Retinal pigment epithelial cell (primary cell): ENCODE measurements at regions not wholly inside any gene's neighbourhood (a gene's known extent, or its start where the extent isn't known, plus 50 kb on each side); places are given as distances from the start of the nearest gene placed in this dataset.
"Not testable (repeated sequence)": the region's sequence is repeated elsewhere in the genome, so short reads cannot be mapped to it uniquely, and the experiment has no call there.

Experiments
- DNase-seq: peaks from one replicate; pipeline ENCODE4 v3.0.0-alpha.2; 2010; ENCODE audit warnings: low read depth
- H3K4me3 ChIP-seq: 2 replicates; pipeline ENCODE4 v1.5.1; 2011; ENCODE audit warnings: mild to moderate bottlenecking, low read length, control low read depth, moderate library complexity
- TF ChIP-seq, protein P1 (sequence below): conservative IDR thresholded peaks from 2 replicates; pipeline ENCODE4 v1.5.1; 2011; ENCODE audit warnings: low read depth, low read length, control low read depth, inconsistent platforms

DNA sequence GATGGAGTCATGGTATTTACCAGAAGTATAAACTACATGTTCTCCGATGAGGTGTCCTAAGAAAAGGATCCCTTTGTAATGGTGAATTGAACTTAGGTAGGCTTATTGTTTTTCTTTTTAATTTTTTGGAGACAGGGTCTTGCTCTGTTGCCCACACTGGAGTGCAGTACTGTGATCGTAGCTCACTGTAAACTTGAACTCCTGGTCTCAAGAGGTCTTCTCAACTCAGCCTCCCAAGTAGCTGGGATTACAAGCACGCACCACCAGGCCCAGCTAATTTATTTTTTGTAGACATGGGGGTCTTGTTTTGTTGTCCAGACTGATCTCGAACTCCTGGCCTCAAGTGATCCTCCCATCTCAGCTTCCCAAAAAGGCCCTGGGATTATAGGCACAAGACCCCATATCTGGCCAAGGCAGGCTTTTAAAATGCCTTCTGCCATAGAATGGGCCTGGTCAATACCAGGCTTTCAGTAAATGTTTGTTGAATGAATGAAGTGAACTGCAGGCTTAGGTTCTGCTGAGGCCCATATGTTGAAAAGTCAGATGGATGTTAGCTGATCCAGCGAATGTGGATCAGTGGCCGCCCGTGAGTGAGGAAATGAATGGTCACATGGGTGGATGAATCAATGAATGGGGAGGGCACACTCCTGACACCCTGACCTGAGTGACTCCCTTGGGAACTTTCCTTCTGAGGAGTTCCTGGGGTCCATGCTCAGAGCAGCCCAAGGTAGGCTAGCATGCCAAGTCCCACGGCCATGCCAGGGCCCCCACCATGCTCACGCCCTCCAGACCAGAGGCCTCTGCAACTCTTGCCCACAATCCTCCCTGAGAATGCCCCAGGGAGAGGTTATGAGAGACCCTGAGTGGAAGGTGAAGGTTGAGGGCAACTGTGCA is 118.0 kb upstream of the MYCN start:
- H3K4me3 ChIP-seq = no peak overlapping the region
- DNase-seq = no peak
- TF ChIP-seq, protein P1, sequence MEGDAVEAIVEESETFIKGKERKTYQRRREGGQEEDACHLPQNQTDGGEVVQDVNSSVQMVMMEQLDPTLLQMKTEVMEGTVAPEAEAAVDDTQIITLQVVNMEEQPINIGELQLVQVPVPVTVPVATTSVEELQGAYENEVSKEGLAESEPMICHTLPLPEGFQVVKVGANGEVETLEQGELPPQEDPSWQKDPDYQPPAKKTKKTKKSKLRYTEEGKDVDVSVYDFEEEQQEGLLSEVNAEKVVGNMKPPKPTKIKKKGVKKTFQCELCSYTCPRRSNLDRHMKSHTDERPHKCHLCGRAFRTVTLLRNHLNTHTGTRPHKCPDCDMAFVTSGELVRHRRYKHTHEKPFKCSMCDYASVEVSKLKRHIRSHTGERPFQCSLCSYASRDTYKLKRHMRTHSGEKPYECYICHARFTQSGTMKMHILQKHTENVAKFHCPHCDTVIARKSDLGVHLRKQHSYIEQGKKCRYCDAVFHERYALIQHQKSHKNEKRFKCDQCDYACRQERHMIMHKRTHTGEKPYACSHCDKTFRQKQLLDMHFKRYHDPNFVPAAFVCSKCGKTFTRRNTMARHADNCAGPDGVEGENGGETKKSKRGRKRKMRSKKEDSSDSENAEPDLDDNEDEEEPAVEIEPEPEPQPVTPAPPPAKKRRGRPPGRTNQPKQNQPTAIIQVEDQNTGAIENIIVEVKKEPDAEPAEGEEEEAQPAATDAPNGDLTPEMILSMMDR = no peak

DNA sequence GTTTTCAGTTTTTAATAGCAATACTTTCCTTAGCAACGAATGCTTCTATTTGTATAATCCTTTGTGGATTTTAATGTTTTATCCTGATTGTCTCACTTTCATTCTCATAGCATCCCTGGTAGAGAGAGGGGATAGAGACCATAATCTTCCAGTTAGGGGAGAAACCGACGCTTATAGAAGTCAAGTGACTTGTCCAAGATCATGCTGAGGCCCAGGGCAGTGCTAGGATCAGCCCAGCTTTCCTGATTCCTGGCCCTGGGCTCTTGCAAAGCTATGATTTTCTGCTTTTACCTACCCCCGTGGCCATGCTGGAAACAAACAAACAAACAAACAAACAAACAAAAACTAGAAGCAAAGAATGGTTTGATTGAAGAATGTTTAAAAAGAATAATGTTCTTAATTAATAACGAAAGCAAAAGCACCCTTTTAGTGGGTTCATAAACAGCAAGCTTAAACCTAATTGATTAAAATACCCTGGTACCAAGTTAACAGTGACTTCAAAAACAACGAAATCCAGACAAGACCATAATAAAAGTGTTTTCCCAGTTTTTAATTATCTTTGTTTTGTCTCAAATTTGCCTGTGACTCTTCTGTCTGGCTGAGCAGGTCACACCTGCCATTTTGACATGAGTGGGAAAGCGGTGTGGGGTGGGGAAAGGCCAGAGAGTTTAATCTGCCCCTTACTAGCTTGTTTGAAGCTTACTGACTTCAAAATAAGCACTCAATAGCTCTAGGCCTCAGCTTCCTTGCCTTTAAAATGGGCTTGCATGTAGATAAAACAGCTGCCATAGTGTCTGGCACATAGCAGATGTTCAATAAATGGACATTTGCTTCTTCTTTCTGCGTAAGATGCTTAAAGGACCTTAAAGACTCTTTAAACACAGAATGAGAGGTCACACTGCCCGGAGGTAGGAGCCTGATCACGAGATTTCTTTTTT is 116.6 kb upstream of the MYCN start:
- DNase-seq = no peak
- TF ChIP-seq, protein P1 = no peak
- no peak overlapping the region for H3K4me3 ChIP-seq

GRCh38 chr2:15824467-15824866 is 115.9 kb upstream of the MYCN start:
- DNase-seq, H3K4me3 ChIP-seq: not testable (repeated sequence)

- TF ChIP-seq, protein P1 = no peak
- DNase-seq = no peak
- H3K4me3 ChIP-seq = no peak overlapping the region
Measured at GRCh38 chr2:15825276-15825980, 114.9 kb upstream of the MYCN start.

- no peak overlapping the region for H3K4me3 ChIP-seq
- TF ChIP-seq, protein P1 = no peak
- no peak for DNase-seq
Measured at GRCh38 chr2:15826273-15826717, 114.1 kb upstream of the MYCN start.

DNA sequence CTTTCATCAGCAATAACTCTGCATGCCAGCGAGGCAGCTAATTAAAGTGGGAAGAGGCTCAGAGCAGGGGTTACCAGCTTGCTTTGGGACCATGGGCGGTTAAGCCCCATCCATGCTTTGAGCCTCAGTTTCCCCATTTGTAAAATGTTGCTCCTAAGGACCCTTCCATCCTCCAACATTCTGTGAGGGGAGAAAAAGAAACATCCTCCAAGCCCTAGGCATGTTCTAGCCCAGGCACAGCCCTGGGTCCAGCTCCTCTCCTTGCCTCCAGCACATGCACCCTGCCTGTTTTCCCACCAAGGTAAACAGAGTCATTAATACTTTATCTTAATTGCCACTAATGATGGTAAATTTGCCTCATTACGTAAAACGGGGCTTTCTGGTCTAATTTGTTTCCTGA is 113.3 kb upstream of the MYCN start:
- no peak overlapping the region for H3K4me3 ChIP-seq
- no peak for DNase-seq
- TF ChIP-seq, protein P1 = no peak

DNA sequence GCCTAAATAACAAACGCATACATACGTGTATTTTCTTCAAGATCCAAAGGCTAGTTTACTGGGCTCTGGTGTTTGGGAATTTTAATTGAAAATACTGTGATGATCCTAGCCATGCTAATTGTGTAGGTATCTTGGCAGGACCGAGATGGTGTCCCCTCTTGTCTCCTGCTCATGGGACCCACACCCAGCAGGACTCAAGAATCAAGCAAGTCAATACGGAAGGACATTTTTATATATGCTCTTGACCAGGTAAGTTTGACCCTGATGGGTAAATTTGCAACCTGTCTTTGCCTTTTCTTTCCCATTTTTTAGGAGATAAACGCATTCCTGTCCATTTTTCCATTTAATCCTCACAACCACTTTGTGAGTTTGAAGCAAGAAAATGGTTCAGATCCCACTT is 111.8 kb upstream of the MYCN start:
- H3K4me3 ChIP-seq = no peak overlapping the region
- no peak for DNase-seq
- TF ChIP-seq, protein P1 = no peak
